T-cell (primary cell): ENCODE measurements at regions not wholly inside any gene's neighbourhood (a gene's known extent, or its start where the extent isn't known, plus 50 kb on each side); places are given as distances from the start of the nearest gene placed in this dataset.

Source experiments
- ATAC-seq, 4 experiments: fragments of 200-7000 bp in 3 of 4; fragments of 150-1000 bp in 1 of 4; cut with Tn5 transposase; replicated peaks in 1 of 4; 1 replicate in 3 of 4; 2 replicates in 1 of 4; pipeline ENCODE4 v1.10.0; 2021; ENCODE audit warnings: moderate library complexity in 3 of 4, mild to moderate bottlenecking in 2 of 4, moderate number of reproducible peaks in 1 of 4
- CTCF ChIA-PET, 2 donors: fragments of 300-600 bp; sonication (Branson Sonifier 250); formaldehyde crosslinking; loops; one replicate each; lab custom pipeline; 2022; ENCODE audit warnings: antibody characterized with exemption in 2 of 2; lab: Charles Lee
- POLR2A ChIA-PET, 2 donors: fragments of 300-600 bp; sonication (Branson Sonifier 250); formaldehyde crosslinking; loops; one replicate each; lab custom pipeline; 2022; ENCODE audit warnings: antibody characterized with exemption in 2 of 2; lab: Charles Lee
- DNase-seq, 35 experiments: peaks; one replicate each; pipeline versions ENCODE4 v3.0.0 to v3.0.0-alpha.2; 2013 to 2023
- H3K27ac ChIP-seq: one replicate; pipeline ENCODE4 v1.5.1; 2013; ENCODE audit warnings: low read length
- H3K27me3 ChIP-seq, 2 experiments: replicated peaks in 1 of 2; 1 replicate in 1 of 2; 2 replicates in 1 of 2; pipeline versions ENCODE4 v1.6.1 to v1.7.0; 2013; ENCODE audit warnings: low read length in 1 of 2, mixed read lengths in 1 of 2; ENCODE audit not compliant: control insufficient read depth in 2 of 2, insufficient read depth in 2 of 2; ENCODE audit errors: extremely low read depth in 1 of 2
- H3K36me3 ChIP-seq, 2 donors: 1 replicate in 1 of 2; 2 replicates in 1 of 2; pipeline versions ENCODE4 v1.6.1 to v1.7.0; 2013; ENCODE audit warnings: low read length in 1 of 2; ENCODE audit not compliant: control insufficient read depth in 2 of 2, insufficient read depth in 1 of 2; ENCODE audit errors: extremely low read depth in 1 of 2
- H3K4me1 ChIP-seq, 2 experiments: 1 replicate in 1 of 2; 2 replicates in 1 of 2; pipeline versions ENCODE4 v1.6.1 to v1.7.0; 2013; ENCODE audit warnings: low read length in 2 of 2, mixed read lengths in 1 of 2; ENCODE audit not compliant: insufficient read depth in 2 of 2, control insufficient read depth in 1 of 2; ENCODE audit errors: extremely low read depth in 1 of 2
- H3K4me3 ChIP-seq, 2 donors: 1 replicate in 1 of 2; 2 replicates in 1 of 2; pipeline versions ENCODE4 v1.5.1 to v1.7.0; 2013; ENCODE audit warnings: mild to moderate bottlenecking in 2 of 2, low read length in 1 of 2, moderate library complexity in 1 of 2; ENCODE audit not compliant: control insufficient read depth in 1 of 2; ENCODE audit errors: extremely low read depth in 1 of 2
- H3K9me3 ChIP-seq: 2 replicates; pipeline ENCODE4 v1.7.0; 2013
- H3K27ac Mint-ChIP-seq, 2 donors: one replicate each; pipeline ENCODE4 v1.8.0; 2020 to 2021; ENCODE audit warnings: mild to moderate bottlenecking in 2 of 2, mixed read lengths in 2 of 2
- H3K27me3 Mint-ChIP-seq, 2 donors: one replicate each; pipeline ENCODE4 v1.8.0; 2021 to 2022; ENCODE audit warnings: mixed read lengths in 2 of 2
- H3K36me3 Mint-ChIP-seq: one replicate; pipeline ENCODE4 v1.8.0; 2021; ENCODE audit warnings: mixed read lengths
- H3K4me1 Mint-ChIP-seq, 3 donors: one replicate each; pipeline ENCODE4 v1.8.0; 2020 to 2022; ENCODE audit warnings: mixed read lengths in 3 of 3, mild to moderate bottlenecking in 1 of 3
- H3K4me3 Mint-ChIP-seq, 3 donors: one replicate each; pipeline ENCODE4 v1.8.0; 2020 to 2022; ENCODE audit warnings: mild to moderate bottlenecking in 3 of 3, mixed read lengths in 3 of 3, moderate library complexity in 3 of 3
- H3K9me3 Mint-ChIP-seq, 3 donors: one replicate each; pipeline ENCODE4 v1.8.0; 2020 to 2022; ENCODE audit warnings: mixed read lengths in 3 of 3
- WGBS: methylation state at CpG from one replicate; pipeline ENCODE4 v1.1.5; 2013; ENCODE audit warnings: missing lambda C conversion rate; ENCODE audit not compliant: insufficient coverage; 5-methylcytosine and 5-hydroxymethylcytosine counted together

- DNase-seq (no peak), ATAC-seq (no peak)
- H3K4me3 ChIP-seq: no peak overlapping the region
- no peaks in the 10 kb centered on the region for H3K4me1 ChIP-seq
- H3K9me3 Mint-ChIP-seq: no peaks in the 10 kb centered on the region
- no CpG with 5 or more reads among the region's 9 CpGs for WGBS
- no peak overlapping the region for H3K27ac Mint-ChIP-seq
- no peaks in the 10 kb centered on the region for H3K36me3 Mint-ChIP-seq
- ChIA-PET POLR2A (no interaction called here), CTCF (no interaction called here)
- no peaks in the 10 kb centered on the region for H3K4me1 Mint-ChIP-seq
- H3K36me3 ChIP-seq: no peaks in the 10 kb centered on the region
- no peak overlapping the region for H3K27ac ChIP-seq
- H3K9me3 ChIP-seq: no peaks in the 10 kb centered on the region
- peaks cover 0 to 4% of the 10 kb centered on the region in 2 experiments for H3K27me3 ChIP-seq
- H3K4me3 Mint-ChIP-seq: no peak overlapping the region
- H3K27me3 Mint-ChIP-seq: no peaks in the 10 kb centered on the region
Measured at GRCh38 chr15:69951898-69952555, 145.7 kb downstream of the TLE3 start.

GRCh38 chr15:69953051-69953450 is 144.7 kb downstream of the TLE3 start:
- no peak for DNase-seq
- WGBS: 96% methylated on average over 3 of the region's 6 CpGs
- no peaks in the 10 kb centered on the region for H3K9me3 ChIP-seq
- H3K27me3 ChIP-seq: peaks cover 0 to 4% of the 10 kb centered on the region in 2 experiments
- H3K27me3 Mint-ChIP-seq: no peaks in the 10 kb centered on the region
- POLR2A ChIA-PET: no interaction called here
- no peaks in the 10 kb centered on the region for H3K9me3 Mint-ChIP-seq
- no peak for ATAC-seq
- H3K27ac Mint-ChIP-seq: no peak overlapping the region
- no peaks in the 10 kb centered on the region for H3K4me1 ChIP-seq
- CTCF ChIA-PET: no interaction called here
- no peaks in the 10 kb centered on the region for H3K36me3 ChIP-seq
- no peak overlapping the region for H3K4me3 ChIP-seq
- no peak overlapping the region for H3K4me3 Mint-ChIP-seq
- H3K27ac ChIP-seq: no peak overlapping the region
- no peaks in the 10 kb centered on the region for H3K36me3 Mint-ChIP-seq
- no peaks in the 10 kb centered on the region for H3K4me1 Mint-ChIP-seq

- Mint-ChIP-seq H3K27ac (no peak overlapping the region), H3K4me3 (no peak overlapping the region), H3K36me3 (no peaks in the 10 kb centered on the region), H3K4me1 (no peaks in the 10 kb centered on the region), H3K27me3 (no peaks in the 10 kb centered on the region), H3K9me3 (no peaks in the 10 kb centered on the region)
- H3K27ac ChIP-seq: no peak overlapping the region
- H3K9me3 ChIP-seq: no peaks in the 10 kb centered on the region
- ChIA-PET CTCF (no interaction called here), POLR2A (no interaction called here)
- ATAC-seq (no peak), DNase-seq (no peak)
- no peaks in the 10 kb centered on the region for H3K36me3 ChIP-seq
- H3K27me3 ChIP-seq: peaks cover 0 to 2% of the 10 kb centered on the region in 2 experiments
- no peaks in the 10 kb centered on the region for H3K4me1 ChIP-seq
- 17% methylated on average over 1 of the region's 2 CpGs for WGBS
- no peak overlapping the region for H3K4me3 ChIP-seq
Measured at GRCh38 chr15:69953816-69954215, 143.9 kb downstream of the TLE3 start.

GRCh38 chr15:69954666-69955065 is 143.1 kb downstream of the TLE3 start:
- H3K9me3 Mint-ChIP-seq: no peaks in the 10 kb centered on the region
- H3K4me1 Mint-ChIP-seq: no peaks in the 10 kb centered on the region
- no peaks in the 10 kb centered on the region for H3K27me3 Mint-ChIP-seq
- DNase-seq: no peak
- ChIA-PET CTCF (no interaction called here), POLR2A (no interaction called here)
- no peak overlapping the region for H3K4me3 Mint-ChIP-seq
- Histone ChIP-seq H3K27me3 (peaks cover 0 to 2% of the 10 kb centered on the region in 2 experiments), H3K27ac (no peak overlapping the region), H3K36me3 (no peaks in the 10 kb centered on the region), H3K9me3 (no peaks in the 10 kb centered on the region), H3K4me3 (no peak overlapping the region), H3K4me1 (no peaks in the 10 kb centered on the region)
- H3K27ac Mint-ChIP-seq: no peak overlapping the region
- H3K36me3 Mint-ChIP-seq: no peaks in the 10 kb centered on the region
- WGBS: 93% methylated on average over 5 of the region's 5 CpGs
- peak in 1 of 4 experiments; percentile 9 for ATAC-seq

GRCh38 chr15:69955240-69955894 is 142.3 kb downstream of the TLE3 start:
- Mint-ChIP-seq H3K36me3 (no peaks in the 10 kb centered on the region), H3K4me3 (no peak overlapping the region), H3K4me1 (no peaks in the 10 kb centered on the region), H3K9me3 (no peaks in the 10 kb centered on the region), H3K27ac (no peak overlapping the region), H3K27me3 (no peaks in the 10 kb centered on the region)
- ATAC-seq (no peak), DNase-seq (no peak)
- 78% methylated on average over 3 of the region's 9 CpGs for WGBS
- H3K36me3 ChIP-seq: no peaks in the 10 kb centered on the region
- no peak overlapping the region for H3K4me3 ChIP-seq
- no peaks in the 10 kb centered on the region for H3K4me1 ChIP-seq
- H3K9me3 ChIP-seq: no peaks in the 10 kb centered on the region
- H3K27me3 ChIP-seq: peaks cover 0 to 2% of the 10 kb centered on the region in 2 experiments
- CTCF ChIA-PET: no interaction called here
- POLR2A ChIA-PET: no interaction called here
- no peak overlapping the region for H3K27ac ChIP-seq

- Mint-ChIP-seq H3K9me3 (no peaks in the 10 kb centered on the region), H3K27ac (no peak overlapping the region), H3K27me3 (no peaks in the 10 kb centered on the region), H3K4me1 (no peaks in the 10 kb centered on the region), H3K4me3 (no peak overlapping the region), H3K36me3 (no peaks in the 10 kb centered on the region)
- ChIA-PET POLR2A (no interaction called here), CTCF (no interaction called here)
- ATAC-seq (no peak), DNase-seq (no peak)
- no CpG with 5 or more reads among the region's 5 CpGs for WGBS
- Histone ChIP-seq H3K4me1 (no peaks in the 10 kb centered on the region), H3K27me3 (peaks cover 0 to 2% of the 10 kb centered on the region in 2 experiments), H3K9me3 (no peaks in the 10 kb centered on the region), H3K4me3 (no peak overlapping the region), H3K27ac (no peak overlapping the region), H3K36me3 (no peaks in the 10 kb centered on the region)
Measured at GRCh38 chr15:69956417-69956816, 141.3 kb downstream of the TLE3 start.
